Breast epithelium (tissue), 3 donors: ENCODE measurements at regions not wholly inside any gene's neighbourhood (a gene's known extent, or its start where the extent isn't known, plus 50 kb on each side); places are given as distances from the start of the nearest gene placed in this dataset.

Experiments used
- POLR2A ChIP-seq: fragments of 450-650 bp; IDR thresholded peaks from one replicate; pipeline ENCODE4 v1.6.1; 2016; ENCODE audit warnings: antibody characterized with exemption, mild to moderate bottlenecking, moderate library complexity
- POLR2AphosphoS5 ChIP-seq, 3 donors: sonication (generic); formaldehyde crosslinking; IDR thresholded peaks; one replicate each; pipeline ENCODE4 v1.6.1; 2017; ENCODE audit warnings: antibody characterized with exemption in 3 of 3
- TF ChIP-seq, protein P1 (sequence below), 3 donors: fragments of 450-650 bp; IDR thresholded peaks; one replicate each; pipeline ENCODE4 v1.5.1; 2016 to 2017; ENCODE audit warnings: antibody characterized with exemption in 3 of 3, mild to moderate bottlenecking in 3 of 3, moderate library complexity in 3 of 3

DNA sequence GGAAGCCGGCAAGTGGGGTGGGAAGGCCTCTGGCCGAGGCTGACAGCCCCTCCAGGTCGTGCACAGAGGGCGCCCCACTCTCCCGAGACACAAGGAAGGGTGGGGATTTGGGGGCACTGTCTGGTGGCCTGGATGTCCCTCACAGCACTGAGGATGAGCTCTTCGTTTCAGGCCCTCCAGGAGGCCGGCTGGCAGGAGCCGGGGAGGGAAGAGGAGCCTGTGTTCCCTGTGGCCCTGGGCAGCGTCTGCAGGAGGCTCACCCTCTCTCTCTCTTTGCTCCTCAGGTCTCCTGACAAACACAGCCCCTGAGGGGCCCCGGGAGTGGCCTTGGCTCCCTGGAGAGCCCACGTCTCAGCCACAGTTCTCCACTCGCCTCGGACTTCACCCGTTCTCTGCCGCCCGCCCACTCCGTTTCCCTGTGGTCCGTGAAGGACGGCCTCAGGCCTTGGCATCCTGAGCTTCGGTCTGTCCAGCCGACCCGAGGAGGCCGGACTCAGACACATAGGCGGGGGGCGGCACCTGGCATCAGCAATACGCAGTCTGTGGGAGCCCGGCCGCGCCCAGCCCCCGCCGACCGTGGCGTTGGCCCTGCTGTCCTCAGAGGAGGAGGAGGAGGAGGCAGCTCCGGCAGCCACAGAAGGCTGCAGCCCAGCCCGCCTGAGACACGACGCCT lies 1078.0 kb downstream of the BRD1 start:
- TF ChIP-seq, protein P1, sequence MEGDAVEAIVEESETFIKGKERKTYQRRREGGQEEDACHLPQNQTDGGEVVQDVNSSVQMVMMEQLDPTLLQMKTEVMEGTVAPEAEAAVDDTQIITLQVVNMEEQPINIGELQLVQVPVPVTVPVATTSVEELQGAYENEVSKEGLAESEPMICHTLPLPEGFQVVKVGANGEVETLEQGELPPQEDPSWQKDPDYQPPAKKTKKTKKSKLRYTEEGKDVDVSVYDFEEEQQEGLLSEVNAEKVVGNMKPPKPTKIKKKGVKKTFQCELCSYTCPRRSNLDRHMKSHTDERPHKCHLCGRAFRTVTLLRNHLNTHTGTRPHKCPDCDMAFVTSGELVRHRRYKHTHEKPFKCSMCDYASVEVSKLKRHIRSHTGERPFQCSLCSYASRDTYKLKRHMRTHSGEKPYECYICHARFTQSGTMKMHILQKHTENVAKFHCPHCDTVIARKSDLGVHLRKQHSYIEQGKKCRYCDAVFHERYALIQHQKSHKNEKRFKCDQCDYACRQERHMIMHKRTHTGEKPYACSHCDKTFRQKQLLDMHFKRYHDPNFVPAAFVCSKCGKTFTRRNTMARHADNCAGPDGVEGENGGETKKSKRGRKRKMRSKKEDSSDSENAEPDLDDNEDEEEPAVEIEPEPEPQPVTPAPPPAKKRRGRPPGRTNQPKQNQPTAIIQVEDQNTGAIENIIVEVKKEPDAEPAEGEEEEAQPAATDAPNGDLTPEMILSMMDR (IDR thresholded peaks at IDR 0.05), result no peak
- TF ChIP-seq POLR2A (no peak), POLR2AphosphoS5 (IDR thresholded peaks at IDR 0.05) (no peak)
